GM12892 (cell line): ENCODE measurements at regions not wholly inside any gene's neighbourhood (a gene's known extent, or its start where the extent isn't known, plus 50 kb on each side); places are given as distances from the start of the nearest gene placed in this dataset.

Experiments
- POLR2A ChIP-seq: IDR thresholded peaks from 2 replicates; pipeline ENCODE4 v1.6.1; 2011; ENCODE audit warnings: low read depth, low read length, control low read depth
- TAF1 ChIP-seq: IDR thresholded peaks from 2 replicates; pipeline ENCODE4 v1.6.1; 2011; ENCODE audit warnings: low read depth, mild to moderate bottlenecking, control low read depth, low read length, borderline replicate concordance

DNA sequence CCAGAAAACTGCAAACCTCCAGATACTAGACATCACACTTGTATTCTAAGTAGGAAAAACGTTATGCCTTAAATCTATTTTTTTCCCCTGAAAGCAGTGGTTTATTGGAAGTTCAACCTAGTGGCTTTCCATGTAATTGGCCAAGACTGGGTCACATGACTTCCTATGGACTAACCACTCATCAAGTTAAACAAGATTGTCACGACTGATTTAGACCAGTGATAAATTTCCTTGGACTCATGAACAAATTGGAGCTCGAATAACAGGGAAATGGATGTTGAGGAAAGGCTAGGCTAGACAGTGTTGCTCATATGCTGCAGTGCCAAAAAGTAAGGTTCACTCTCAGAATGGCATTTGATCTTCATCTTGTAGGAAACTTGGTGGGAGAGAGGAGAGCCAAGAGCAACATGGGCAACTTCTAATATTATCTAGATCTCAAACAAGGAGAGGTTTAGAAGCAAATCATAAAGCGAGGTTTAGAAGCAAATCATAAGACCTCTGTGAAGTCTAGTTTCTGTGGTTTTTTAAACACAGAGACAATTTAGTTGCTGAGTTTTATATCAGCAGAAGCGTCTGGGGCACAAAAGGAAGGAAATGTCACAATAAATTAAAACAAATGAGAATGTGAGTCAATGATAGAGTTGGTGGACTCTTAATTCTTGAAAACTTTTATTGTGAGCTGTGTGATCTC, 165.6 kb upstream of the BOD1L1 start:
- TF ChIP-seq POLR2A = no peak
- no peak for TF ChIP-seq TAF1
